Common myeloid progenitor, CD34-positive (primary cell): ENCODE measurements at regions not wholly inside any gene's neighbourhood (a gene's known extent, or its start where the extent isn't known, plus 50 kb on each side); places are given as distances from the start of the nearest gene placed in this dataset.

Experiments used
- CTCF ChIA-PET: fragments of 350-600 bp; sonication (Branson Sonifier 250); formaldehyde crosslinking; loops from one replicate; lab custom pipeline; 2021; ENCODE audit warnings: antibody characterized with exemption; lab: Charles Lee
- POLR2A ChIA-PET: fragments of 350-600 bp; sonication (Branson Sonifier 250); formaldehyde crosslinking; loops from one replicate; lab custom pipeline; 2021; ENCODE audit warnings: antibody characterized with exemption; lab: Charles Lee
- DNase-seq, 3 donors: peaks; one replicate each; pipeline versions ENCODE4 v3.0.0 to v3.0.0-alpha.2; 2013
- H3K27ac ChIP-seq, 2 experiments: 1 replicate in 1 of 2; 2 replicates in 1 of 2; pipeline ENCODE4 v1.7.0; 2013; ENCODE audit warnings: inconsistent platforms in 2 of 2, low read length in 2 of 2, mild to moderate bottlenecking in 2 of 2, low read depth in 1 of 2, moderate library complexity in 1 of 2; ENCODE audit not compliant: severe bottlenecking in 2 of 2, insufficient read depth in 1 of 2, poor library complexity in 1 of 2
- H3K27me3 ChIP-seq, 5 experiments: replicated peaks in 2 of 5; 1 replicate in 3 of 5; 2 replicates in 2 of 5; pipeline versions ENCODE4 v1.6.1 to v1.7.0; 2013; ENCODE audit warnings: low read length in 4 of 5, mild to moderate bottlenecking in 2 of 5, moderate library complexity in 2 of 5, inconsistent platforms in 1 of 5; ENCODE audit not compliant: insufficient read depth in 5 of 5, control insufficient read depth in 4 of 5
- H3K36me3 ChIP-seq, 4 experiments: 1 replicate in 2 of 4; 2 replicates in 2 of 4; pipeline versions ENCODE4 v1.6.1 to v1.7.0; 2013; ENCODE audit warnings: low read length in 3 of 4, control low read depth in 1 of 4, mild to moderate bottlenecking in 1 of 4; ENCODE audit not compliant: control insufficient read depth in 4 of 4, insufficient read depth in 4 of 4
- H3K4me1 ChIP-seq, 4 experiments: 1 replicate in 3 of 4; 2 replicates in 1 of 4; pipeline versions ENCODE4 v1.6.1 to v1.7.1; 2013; ENCODE audit warnings: low read length in 3 of 4, mild to moderate bottlenecking in 3 of 4, control low read depth in 1 of 4, inconsistent platforms in 1 of 4, moderate library complexity in 1 of 4; ENCODE audit not compliant: control insufficient read depth in 4 of 4, insufficient read depth in 4 of 4; ENCODE audit errors: control extremely low read depth in 1 of 4
- H3K4me3 ChIP-seq, 7 experiments: 1 replicate in 4 of 7; 2 replicates in 3 of 7; pipeline versions ENCODE4 v1.5.1 to v1.7.0; 2013; ENCODE audit warnings: mild to moderate bottlenecking in 7 of 7, low read length in 6 of 7, moderate library complexity in 6 of 7, inconsistent platforms in 2 of 7, low read depth in 2 of 7, control low read depth in 1 of 7; ENCODE audit not compliant: insufficient read depth in 4 of 7, control insufficient read depth in 1 of 7; ENCODE audit errors: extremely low read depth in 1 of 7
- H3K9me3 ChIP-seq, 5 experiments: 1 replicate in 4 of 5; 2 replicates in 1 of 5; pipeline versions ENCODE4 v1.6.1 to v1.7.1; 2013; ENCODE audit warnings: low read length in 4 of 5, mild to moderate bottlenecking in 2 of 5, inconsistent platforms in 1 of 5, low read depth in 1 of 5, moderate library complexity in 1 of 5; ENCODE audit not compliant: control insufficient read depth in 4 of 5, insufficient read depth in 2 of 5; ENCODE audit errors: control extremely low read depth in 1 of 5
- WGBS: methylation state at CpG from one replicate; pipeline ENCODE4 v1.1.5; 2013; ENCODE audit not compliant: insufficient coverage; 5-methylcytosine and 5-hydroxymethylcytosine counted together

DNA sequence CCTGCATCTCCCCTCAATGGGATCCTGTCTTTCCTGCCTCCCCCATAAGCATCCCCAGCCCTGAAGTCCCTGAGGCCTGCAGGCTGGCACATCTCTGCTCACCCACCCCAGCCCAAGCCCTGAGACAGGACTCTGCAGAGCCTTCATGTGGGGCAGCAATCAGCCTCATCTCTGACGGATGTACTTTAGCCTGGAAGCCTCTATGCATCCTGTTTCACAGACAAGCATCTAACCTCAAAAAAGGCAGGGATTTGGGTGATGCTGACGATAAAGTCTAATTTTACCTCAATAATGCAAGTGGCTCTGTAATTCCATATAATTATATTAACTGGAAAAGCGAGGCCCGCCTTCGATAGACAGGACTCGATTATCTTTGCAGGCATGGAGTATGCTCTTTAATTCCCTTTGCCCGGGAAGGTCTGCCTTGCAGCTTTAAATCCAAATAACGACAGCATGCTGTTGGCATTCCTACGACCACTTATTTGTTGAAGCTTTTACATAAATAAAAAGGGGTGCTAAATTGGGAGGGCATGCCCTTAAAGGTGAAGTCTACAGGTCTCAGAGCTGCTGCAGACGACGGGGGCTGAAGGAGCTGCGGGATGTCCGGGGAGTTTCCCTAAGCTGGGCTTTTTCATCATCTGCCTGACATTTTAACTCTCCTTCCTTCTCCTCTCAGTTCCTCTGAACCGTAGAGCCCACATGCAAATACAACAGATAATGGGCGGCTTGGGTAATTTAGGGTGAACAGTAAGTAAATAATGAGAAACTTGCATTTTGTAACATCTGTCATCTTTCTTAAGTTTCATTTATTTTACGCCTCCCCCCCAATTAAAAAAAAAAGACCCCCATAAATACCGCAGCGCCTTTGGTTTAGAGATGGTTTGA is 211.5 kb downstream of the URI1 start:
- DNase-seq = no peak
- 44% methylated on average over 9 of the region's 18 CpGs for WGBS
- no peaks in the 10 kb centered on the region for H3K9me3 ChIP-seq
- no peak overlapping the region for H3K27ac ChIP-seq
- CTCF ChIA-PET = no interaction called here
- no peaks in the 10 kb centered on the region for H3K4me1 ChIP-seq
- no peaks in the 10 kb centered on the region for H3K36me3 ChIP-seq
- H3K4me3 ChIP-seq = no peak overlapping the region
- POLR2A ChIA-PET = interaction anchor here (0.5 kb wide), 1 partner anchor 54 kb away, joined by 3 read pairs; no protein-coding TSS in a partner anchor
- peaks cover 0 to 29% (median 10%) of the 10 kb centered on the region in 5 experiments for H3K27me3 ChIP-seq

- H3K27me3 ChIP-seq = peaks cover 0 to 29% (median 10%) of the 10 kb centered on the region in 5 experiments
- CTCF ChIA-PET = no interaction called here
- POLR2A ChIA-PET = interaction anchor here (0.5 kb wide), 1 partner anchor 53 kb away, joined by 3 read pairs; no protein-coding TSS in a partner anchor
- H3K4me3 ChIP-seq = no peak overlapping the region
- WGBS = 88% methylated on average over 2 of the region's 8 CpGs
- no peaks in the 10 kb centered on the region for H3K9me3 ChIP-seq
- H3K27ac ChIP-seq = no peak overlapping the region
- no peaks in the 10 kb centered on the region for H3K36me3 ChIP-seq
- no peaks in the 10 kb centered on the region for H3K4me1 ChIP-seq
- DNase-seq = no peak
Measured at GRCh38 chr19:30154410-30154809, 212.4 kb downstream of the URI1 start.

- Histone ChIP-seq H3K27me3 (peaks cover 0 to 29% (median 7%) of the 10 kb centered on the region in 5 experiments), H3K27ac (no peak overlapping the region), H3K4me1 (no peaks in the 10 kb centered on the region), H3K9me3 (no peaks in the 10 kb centered on the region), H3K36me3 (no peaks in the 10 kb centered on the region), H3K4me3 (no peak overlapping the region)
- CTCF ChIA-PET = no interaction called here
- POLR2A ChIA-PET = no interaction called here
- WGBS = 85% methylated on average over 16 of the region's 21 CpGs
- no peak for DNase-seq
Measured at GRCh38 chr19:30155381-30156200, 213.6 kb downstream of the URI1 start.

GRCh38 chr19:30156646-30157045 is 214.6 kb downstream of the URI1 start:
- no peak for DNase-seq
- H3K27me3 ChIP-seq = peaks cover 0 to 24% (median 6%) of the 10 kb centered on the region in 5 experiments
- ChIA-PET POLR2A (no interaction called here), CTCF (no interaction called here)
- no peaks in the 10 kb centered on the region for H3K9me3 ChIP-seq
- H3K27ac ChIP-seq = no peak overlapping the region
- H3K4me3 ChIP-seq = no peak overlapping the region
- H3K36me3 ChIP-seq = no peaks in the 10 kb centered on the region
- no peaks in the 10 kb centered on the region for H3K4me1 ChIP-seq
- 96% methylated on average over 8 of the region's 8 CpGs for WGBS

- no peaks in the 10 kb centered on the region for H3K9me3 ChIP-seq
- peaks cover 0 to 21% (median 5%) of the 10 kb centered on the region in 5 experiments for H3K27me3 ChIP-seq
- no peak for DNase-seq
- no peaks in the 10 kb centered on the region for H3K4me1 ChIP-seq
- POLR2A ChIA-PET = no interaction called here
- H3K4me3 ChIP-seq = no peak overlapping the region
- WGBS = 93% methylated on average over 10 of the region's 11 CpGs
- H3K27ac ChIP-seq = no peak overlapping the region
- no peaks in the 10 kb centered on the region for H3K36me3 ChIP-seq
- CTCF ChIA-PET = interaction anchor here (0.6 kb wide), 1 partner anchor 31 kb away, joined by 3 read pairs; no protein-coding TSS in a partner anchor
Measured at GRCh38 chr19:30158067-30158892, 213.9 kb upstream of the ZNF536 start.

GRCh38 chr19:30158893-30159245 is 213.3 kb upstream of the ZNF536 start:
- POLR2A ChIA-PET = no interaction called here
- WGBS = 100% methylated on average over 2 of the region's 2 CpGs
- H3K27ac ChIP-seq = no peak overlapping the region
- DNase-seq = no peak
- CTCF ChIA-PET = interaction anchor here (0.6 kb wide), 1 partner anchor 32 kb away, joined by 3 read pairs; no protein-coding TSS in a partner anchor
- no peak overlapping the region for H3K4me3 ChIP-seq
- H3K36me3 ChIP-seq = no peaks in the 10 kb centered on the region
- no peaks in the 10 kb centered on the region for H3K4me1 ChIP-seq
- peaks cover 0 to 17% (median 3%) of the 10 kb centered on the region in 5 experiments for H3K27me3 ChIP-seq
- H3K9me3 ChIP-seq = no peaks in the 10 kb centered on the region
